GM12878 (cell line): ENCODE measurements at regions not wholly inside any gene's neighbourhood (a gene's known extent, or its start where the extent isn't known, plus 50 kb on each side); places are given as distances from the start of the nearest gene placed in this dataset.

Source experiments
- ASH2L ChIP-seq: fragments of 300-600, 200-600 bp; sonication (generic); IDR thresholded peaks from 2 replicates; pipeline ENCODE4 v1.6.1; 2017; ENCODE audit warnings: low read depth, mild to moderate bottlenecking, borderline replicate concordance
- CUX1 ChIP-seq: IDR thresholded peaks from 2 replicates; pipeline ENCODE4 v1.6.1; 2012; ENCODE audit warnings: improper control_type of control experiment, low read depth, low read length; ENCODE audit not compliant: insufficient replicate concordance
- HCFC1 ChIP-seq: fragments of 150-350 bp; IDR thresholded peaks from 2 replicates; pipeline ENCODE4 v1.6.1; 2014; ENCODE audit warnings: low read length
- MTA2 ChIP-seq: fragments of 450-650 bp; IDR thresholded peaks from 2 replicates; pipeline ENCODE4 v1.6.1; 2016; ENCODE audit warnings: low read depth, mild to moderate bottlenecking, moderate library complexity
- POLR2A ChIP-seq: IDR thresholded peaks from 2 replicates; pipeline ENCODE4 v1.6.1; 2011; ENCODE audit warnings: low read depth, mild to moderate bottlenecking, low read length
- RAD21 ChIP-seq: IDR thresholded peaks from 2 replicates; pipeline ENCODE4 v1.6.1; 2011; ENCODE audit warnings: mild to moderate bottlenecking, low read depth, low read length, moderate library complexity; ENCODE audit not compliant: insufficient read depth
- ZBTB11 ChIP-seq: fragments of 450-650 bp; formaldehyde crosslinking; IDR thresholded peaks from 2 replicates; pipeline ENCODE4 v1.5.0; 2022; ENCODE audit warnings: mild to moderate bottlenecking, missing genetic modification characterization
- ZNF384 ChIP-seq: IDR thresholded peaks from 2 replicates; pipeline ENCODE4 v1.6.1; 2012; ENCODE audit warnings: low read depth, mild to moderate bottlenecking, low read length, improper control_type of control experiment, borderline replicate concordance

- TF ChIP-seq CUX1 (no peak), RAD21 (no peak), MTA2 (no peak), HCFC1 (no peak), ASH2L (no peak), ZBTB11 (CRISPR knock-in tag) (no peak), ZNF384 (no peak), POLR2A (no peak)
Observed at GRCh38 chr15:77723756-77724155, 91.0 kb upstream of the LINGO1 start (continued).
